ENCODE measurements at regions not wholly inside any gene's neighbourhood (a gene's known extent, or its start where the extent isn't known, plus 50 kb on each side); places are given as distances from the start of the nearest gene placed in this dataset.
"Not testable (repeated sequence)": the region's sequence is repeated elsewhere in the genome, so short reads cannot be mapped to it uniquely, and the experiment has no call there.

DNA sequence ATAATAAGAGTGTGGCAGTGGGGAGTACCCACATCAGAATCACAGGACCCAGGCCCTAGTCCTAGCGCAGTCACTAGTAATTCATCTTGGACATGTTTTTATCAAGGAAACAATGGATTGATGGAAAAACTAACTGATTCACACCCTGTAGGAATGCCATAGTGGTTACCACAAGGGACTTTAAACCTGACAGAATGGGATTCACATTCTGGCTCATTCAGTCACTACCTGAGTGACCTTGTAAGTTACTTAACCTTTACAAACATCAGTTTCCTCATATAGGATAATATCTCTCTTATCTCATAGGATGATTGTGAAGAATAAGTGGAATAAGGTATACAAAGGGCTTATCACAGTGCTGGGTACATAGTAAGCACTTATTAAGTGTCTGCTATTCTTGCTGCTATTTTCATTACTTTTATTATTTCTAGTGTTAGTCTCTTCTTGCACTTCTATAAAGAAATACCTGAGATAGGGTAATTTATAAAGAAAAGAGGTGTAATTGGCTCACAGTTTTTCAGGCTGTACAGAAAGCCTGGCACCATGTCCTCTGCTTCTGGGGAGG lies 247.5 kb upstream of the KLF3 start:
- DNase-seq (ENCODE audit: low read depth), result no peak
- TF ChIP-seq, protein P1, sequence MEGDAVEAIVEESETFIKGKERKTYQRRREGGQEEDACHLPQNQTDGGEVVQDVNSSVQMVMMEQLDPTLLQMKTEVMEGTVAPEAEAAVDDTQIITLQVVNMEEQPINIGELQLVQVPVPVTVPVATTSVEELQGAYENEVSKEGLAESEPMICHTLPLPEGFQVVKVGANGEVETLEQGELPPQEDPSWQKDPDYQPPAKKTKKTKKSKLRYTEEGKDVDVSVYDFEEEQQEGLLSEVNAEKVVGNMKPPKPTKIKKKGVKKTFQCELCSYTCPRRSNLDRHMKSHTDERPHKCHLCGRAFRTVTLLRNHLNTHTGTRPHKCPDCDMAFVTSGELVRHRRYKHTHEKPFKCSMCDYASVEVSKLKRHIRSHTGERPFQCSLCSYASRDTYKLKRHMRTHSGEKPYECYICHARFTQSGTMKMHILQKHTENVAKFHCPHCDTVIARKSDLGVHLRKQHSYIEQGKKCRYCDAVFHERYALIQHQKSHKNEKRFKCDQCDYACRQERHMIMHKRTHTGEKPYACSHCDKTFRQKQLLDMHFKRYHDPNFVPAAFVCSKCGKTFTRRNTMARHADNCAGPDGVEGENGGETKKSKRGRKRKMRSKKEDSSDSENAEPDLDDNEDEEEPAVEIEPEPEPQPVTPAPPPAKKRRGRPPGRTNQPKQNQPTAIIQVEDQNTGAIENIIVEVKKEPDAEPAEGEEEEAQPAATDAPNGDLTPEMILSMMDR (IDR thresholded peaks at IDR 0.05; ENCODE audit: insufficient read depth, low read length), result no peak
- no peak overlapping the region for H3K4me3 ChIP-seq (ENCODE audit: low read depth, low read length)

DNA sequence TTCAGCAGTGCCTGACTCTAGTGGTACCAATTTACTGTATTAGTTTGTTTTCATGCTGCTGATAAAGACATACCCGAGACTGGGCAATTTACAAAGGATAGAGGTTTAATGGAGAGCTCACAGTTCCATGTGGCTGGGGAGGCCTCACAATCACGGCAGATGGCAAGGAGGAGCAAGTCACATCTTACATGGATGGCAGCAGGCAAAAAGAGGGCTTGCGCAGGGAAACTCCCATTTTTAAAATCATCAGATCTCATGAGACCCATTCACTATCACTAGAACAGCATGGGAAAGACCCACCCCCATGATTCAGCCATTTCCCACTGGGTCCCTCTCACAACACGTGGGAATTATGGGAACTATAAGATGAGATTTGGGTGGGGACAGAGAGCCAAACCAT lies 243.7 kb upstream of the KLF3 start:
- DNase-seq (ENCODE audit: low read depth); H3K4me3 ChIP-seq (ENCODE audit: low read depth, low read length): not testable (repeated sequence)

DNA sequence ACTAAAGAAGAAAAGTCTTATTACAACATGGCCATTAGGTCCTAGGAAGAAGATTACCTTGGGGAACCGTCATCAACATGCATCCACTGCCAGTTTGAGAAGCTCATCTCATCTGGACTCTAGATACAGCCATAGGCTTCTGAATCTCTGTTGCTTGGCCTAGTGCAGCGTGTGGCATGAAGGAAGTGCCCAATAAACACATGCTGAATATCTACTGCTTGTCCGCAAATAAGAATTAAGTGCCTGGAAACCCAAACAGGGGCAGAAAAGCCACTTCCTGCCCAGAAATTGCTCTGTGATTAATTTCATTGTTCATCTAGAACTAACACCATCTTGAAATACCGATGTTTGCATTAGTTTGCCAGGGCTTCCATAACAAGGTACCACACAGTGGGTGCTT lies 241.1 kb upstream of the KLF3 start:
- TF ChIP-seq, protein P1 (IDR thresholded peaks at IDR 0.05; ENCODE audit: insufficient read depth, low read length), result no peak
- DNase-seq (ENCODE audit: low read depth), result no peak
- no peak overlapping the region for H3K4me3 ChIP-seq (ENCODE audit: low read depth, low read length)

- H3K4me3 ChIP-seq (ENCODE audit: low read depth, low read length), result no peak overlapping the region
- DNase-seq (ENCODE audit: low read depth), result no peak
- TF ChIP-seq, protein P1 (IDR thresholded peaks at IDR 0.05; ENCODE audit: insufficient read depth, low read length), result no peak
These were observed 239.7 kb upstream of the KLF3 start for GRCh38 chr4:38424151-38424871.

GRCh38 chr4:38426532-38426931 lies 237.5 kb upstream of the KLF3 start:
- no peak overlapping the region for H3K4me3 ChIP-seq (ENCODE audit: low read depth, low read length)
- TF ChIP-seq, protein P1 (IDR thresholded peaks at IDR 0.05; ENCODE audit: insufficient read depth, low read length), result no peak
- DNase-seq (ENCODE audit: low read depth), result no peak

GRCh38 chr4:38430841-38431240 lies 233.2 kb upstream of the KLF3 start:
- TF ChIP-seq, protein P1 (IDR thresholded peaks at IDR 0.05; ENCODE audit: insufficient read depth, low read length), result no peak
- H3K4me3 ChIP-seq (ENCODE audit: low read depth, low read length), result no peak overlapping the region
- DNase-seq (ENCODE audit: low read depth), result no peak

- H3K4me3 ChIP-seq (ENCODE audit: low read depth, low read length), result no peak overlapping the region
- DNase-seq (ENCODE audit: low read depth), result no peak
- TF ChIP-seq, protein P1 (IDR thresholded peaks at IDR 0.05; ENCODE audit: insufficient read depth, low read length), result no peak
These were observed 221.8 kb upstream of the KLF3 start for GRCh38 chr4:38442073-38442788.
